GM12875 (cell line): ENCODE measurements at regions not wholly inside any gene's neighbourhood (a gene's known extent, or its start where the extent isn't known, plus 50 kb on each side); places are given as distances from the start of the nearest gene placed in this dataset.
"Not testable (repeated sequence)": the region's sequence is repeated elsewhere in the genome, so short reads cannot be mapped to it uniquely, and the experiment has no call there.

Experiments used
- H3K4me3 ChIP-seq: one replicate; pipeline ENCODE4 v1.5.1; 2011; ENCODE audit warnings: low read depth, low read length, control low read depth
- CTCF ChIP-seq: IDR thresholded peaks from 2 replicates; pipeline ENCODE4 v1.5.1; 2011; ENCODE audit warnings: low read depth, mild to moderate bottlenecking, control low read depth, inconsistent platforms, low read length, moderate library complexity, borderline replicate concordance; ENCODE audit not compliant: insufficient read depth

GRCh38 chr10:78229489-78229888, 195.8 kb downstream of the RPS24 start:
- TF ChIP-seq CTCF: no peak
- no peak overlapping the region for H3K4me3 ChIP-seq

GRCh38 chr10:78229950-78230675, 196.4 kb downstream of the RPS24 start:
- TF ChIP-seq CTCF: no peak
- H3K4me3 ChIP-seq: no peak overlapping the region

- TF ChIP-seq CTCF: no peak
- H3K4me3 ChIP-seq: no peak overlapping the region
Measured at GRCh38 chr10:78231327-78231726, 197.7 kb downstream of the RPS24 start.

GRCh38 chr10:78231939-78232338, 198.3 kb downstream of the RPS24 start:
- TF ChIP-seq CTCF: no peak
- no peak overlapping the region for H3K4me3 ChIP-seq

- no peak for TF ChIP-seq CTCF
- no peak overlapping the region for H3K4me3 ChIP-seq
Measured at GRCh38 chr10:78236416-78237015, 202.9 kb downstream of the RPS24 start.

GRCh38 chr10:78237951-78238350, 204.3 kb downstream of the RPS24 start:
- H3K4me3 ChIP-seq: not testable (repeated sequence)

GRCh38 chr10:78247266-78247665, 213.6 kb downstream of the RPS24 start:
- no peak overlapping the region for H3K4me3 ChIP-seq
- no peak for TF ChIP-seq CTCF
